HepG2 (cell line): ENCODE measurements at regions not wholly inside any gene's neighbourhood (a gene's known extent, or its start where the extent isn't known, plus 50 kb on each side); places are given as distances from the start of the nearest gene placed in this dataset.

Experiments
- ATAC-seq: fragments of 200-7000 bp; cut with Tn5 transposase; 3 replicates; pipeline ENCODE4 v1.9.1; 2020; ENCODE audit warnings: mild to moderate bottlenecking, moderate library complexity
- BruUV-seq: library from RNA; stranded (reverse); fragments of 400-500 nt; replicated peaks from 2 replicates; lab custom pipeline; 2021; lab: Mats Ljungman, UMichigan
- CTCF ChIA-PET: fragments of 300-600 bp; formaldehyde crosslinking; extraction: SDS; loops from one replicate; lab custom pipeline; 2021; ENCODE audit warnings: low total read pairs, inconsistent platforms, low intra/inter-chr PET ratio; lab: Yijun Ruan, JAX
- POLR2A ChIA-PET: fragments of 350-600 bp; sonication (Branson Sonifier 250); formaldehyde crosslinking; loops from one replicate; lab custom pipeline; 2020; ENCODE audit warnings: antibody characterized with exemption, inconsistent platforms; lab: Yijun Ruan, JAX
- DNase-seq: peaks from one replicate; pipeline ENCODE4 v3.0.0-alpha.2; 2015; ENCODE audit warnings: low spot score
- FAIRE-seq: peaks from 3 replicates; lab custom pipeline; 2011; peaks lifted over from hg19 to GRCh38; lab: Jason Lieb, UNC
- H2AFZ ChIP-seq: one replicate; pipeline ENCODE4 v1.6.1; 2011; ENCODE audit warnings: low read length, inconsistent platforms
- H3K27ac ChIP-seq: fragments of 300-600 bp; 3 replicates; pipeline ENCODE4 v1.8.0; 2011; ENCODE audit warnings: mixed run types, mild to moderate bottlenecking, mixed read lengths, low read length, inconsistent platforms; ENCODE audit not compliant: insufficient read depth; ENCODE audit errors: extremely low read length
- H3K27me3 ChIP-seq, 2 experiments: fragments of 200-600 bp in 1 of 2; 2 replicates in 1 of 2; 3 replicates in 1 of 2; pipeline versions ENCODE4 v1.6.0 to v1.8.0; 2011; ENCODE audit warnings: low read length in 2 of 2, mild to moderate bottlenecking in 2 of 2, moderate library complexity in 2 of 2, inconsistent platforms in 1 of 2; ENCODE audit not compliant: insufficient read depth in 2 of 2, control insufficient read depth in 1 of 2
- H3K36me3 ChIP-seq, 2 experiments: fragments of 200-600 bp in 1 of 2; replicated peaks in 1 of 2; 2 replicates in 1 of 2; 3 replicates in 1 of 2; pipeline versions ENCODE4 v1.5.1 to v1.8.0; 2011; ENCODE audit warnings: low read length in 2 of 2, inconsistent platforms in 1 of 2; ENCODE audit not compliant: insufficient read depth in 2 of 2, control insufficient read depth in 1 of 2
- H3K4me1 ChIP-seq: 2 replicates; pipeline ENCODE4 v1.5.1; 2012; ENCODE audit warnings: low read length, inconsistent platforms; ENCODE audit not compliant: insufficient read depth
- H3K4me2 ChIP-seq: 2 replicates; pipeline ENCODE4 v1.6.0; 2011; ENCODE audit warnings: low read depth, low read length, inconsistent platforms
- H3K4me3 ChIP-seq, 3 experiments: fragments of 200-600 bp in 1 of 3; sonication (generic), shearing (Covaris generic) in 1 of 3; replicated peaks in 1 of 3; 2 replicates each; pipeline ENCODE4 v1.5.1; 2011 to 2016; ENCODE audit warnings: low read length in 3 of 3, inconsistent platforms in 2 of 3, low read depth in 2 of 3, mild to moderate bottlenecking in 2 of 3, control low read depth in 1 of 3, mixed read lengths in 1 of 3; ENCODE audit not compliant: insufficient read depth in 1 of 3
- H3K79me2 ChIP-seq: one replicate; pipeline ENCODE4 v1.6.1; 2011; ENCODE audit warnings: low read length, inconsistent platforms; ENCODE audit not compliant: insufficient read depth
- H3K9ac ChIP-seq: 2 replicates; pipeline ENCODE4 v1.6.0; 2011; ENCODE audit warnings: mild to moderate bottlenecking, low read depth, low read length, inconsistent platforms; ENCODE audit not compliant: insufficient read depth
- H3K9me3 ChIP-seq: 2 replicates; pipeline ENCODE4 v1.5.1; 2012; ENCODE audit warnings: mild to moderate bottlenecking, low read length
- H4K20me1 ChIP-seq: 2 replicates; pipeline ENCODE4 v1.6.0; 2011; ENCODE audit warnings: inconsistent platforms, mild to moderate bottlenecking, low read length, moderate library complexity; ENCODE audit not compliant: insufficient read depth
- ARNTL ChIP-seq: sonication (generic); formaldehyde crosslinking; IDR thresholded peaks from 2 replicates; pipeline ENCODE4 v1.4.0; 2020; ENCODE audit warnings: mild to moderate bottlenecking, missing genetic modification reagents
- HNF4G ChIP-seq, 2 experiments: sonication (generic) in 1 of 2; formaldehyde crosslinking in 1 of 2; IDR thresholded peaks; 2 replicates each; pipeline versions ENCODE4 v1.4.0 to v1.6.1; 2011 to 2020; ENCODE audit warnings: borderline replicate concordance in 2 of 2, low read depth in 2 of 2, mild to moderate bottlenecking in 2 of 2, low read length in 1 of 2, missing genetic modification reagents in 1 of 2, moderate library complexity in 1 of 2
- HOXA3 ChIP-seq: sonication (generic); formaldehyde crosslinking; IDR thresholded peaks from 2 replicates; pipeline ENCODE4 v1.5.0; 2020; ENCODE audit warnings: missing genetic modification reagents
- KAT8 ChIP-seq: IDR thresholded peaks from 2 replicates; pipeline ENCODE4 v1.6.1; 2016; ENCODE audit warnings: missing genetic modification reagents, missing compliant biosample characterization
- PAXIP1 ChIP-seq: sonication (generic); formaldehyde crosslinking; conservative IDR thresholded peaks from 2 replicates; pipeline ENCODE4 v1.4.0; 2020; ENCODE audit warnings: mild to moderate bottlenecking, missing genetic modification reagents, moderate library complexity
- SP1 ChIP-seq, 2 experiments: fragments of 450-650 bp in 1 of 2; sonication (generic) in 1 of 2; formaldehyde crosslinking in 1 of 2; IDR thresholded peaks; 2 replicates each; pipeline versions ENCODE4 v1.4.0 to v1.6.1; 2016 to 2020; ENCODE audit warnings: missing genetic modification reagents in 1 of 2
- ZNF101 ChIP-seq: sonication (generic); formaldehyde crosslinking; IDR thresholded peaks from 2 replicates; pipeline ENCODE4 v1.4.0; 2020; ENCODE audit warnings: mild to moderate bottlenecking, low read depth, missing genetic modification reagents, borderline replicate concordance
- WGBS: methylation state at CpG from one replicate; pipeline ENCODE4 v1.1.6; 2017; ENCODE audit warnings: low lambda C conversion rate; 5-methylcytosine and 5-hydroxymethylcytosine counted together
- in situ Hi-C: cut with HindIII; loops from 2 replicates; pipeline ENCODE4 v1.10.0; 2017; ENCODE audit warnings: low pct_unique_long_range_greater_than_20kb; ENCODE audit not compliant: extremely low pct_ligation_motif_present
- intact Hi-C: fragments of 100-400 bp; cut with micrococcal nuclease; formaldehyde crosslinking; loops from one replicate; pipeline ENCODE4 v1.10.0; 2022; ENCODE audit not compliant: unreplicated experiment
- TF ChIP-seq, protein P1 (sequence below), 2 experiments: fragments of 450-650 bp in 1 of 2; sonication (generic) in 1 of 2; formaldehyde crosslinking in 1 of 2; IDR thresholded peaks; 2 replicates each; pipeline versions ENCODE4 v1.6.1 to v1.8.0; 2016 to 2022; ENCODE audit warnings: antibody characterized with exemption in 1 of 2, mild to moderate bottlenecking in 1 of 2, missing genetic modification reagents in 1 of 2

DNA sequence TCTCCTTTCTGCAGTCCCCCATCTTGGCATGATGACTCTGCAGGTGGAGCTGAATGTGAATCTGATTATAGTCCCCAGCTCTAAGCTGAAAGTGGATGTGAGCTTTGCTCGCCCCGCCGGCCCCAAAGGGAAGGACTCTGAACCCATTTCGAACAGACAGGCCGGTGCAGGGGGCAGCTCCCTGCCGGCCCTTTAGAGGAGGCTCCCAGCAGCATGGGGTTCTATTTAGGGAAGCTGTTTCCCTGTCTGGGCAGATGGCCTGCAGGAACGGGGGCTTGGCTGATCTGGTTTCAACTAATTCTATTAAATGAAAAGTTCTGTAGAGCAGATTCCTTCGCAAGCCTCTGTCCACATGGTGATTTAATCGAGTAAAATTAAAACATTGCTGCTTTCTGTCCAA is 104.8 kb upstream of the MSX1 start (continued):
- TF ChIP-seq ZNF101 (CRISPR knock-in tag), result no peak
- TF ChIP-seq HOXA3 (CRISPR knock-in tag), result peak; percentile 22; the same call in 1 of the 2 replicates
- TF ChIP-seq PAXIP1, result peak; percentile 67
- TF ChIP-seq SP1 (IDR thresholded peaks at IDR 0.05), result no peak
- no peak for TF ChIP-seq SP1 (CRISPR knock-in tag; IDR thresholded peaks at IDR 0.05)
- TF ChIP-seq HNF4G (IDR thresholded peaks at IDR 0.05; ENCODE audit: borderline replicate concordance, low read depth, low read length), result peak; percentile 72
- TF ChIP-seq HNF4G (CRISPR knock-in tag; IDR thresholded peaks at IDR 0.05; ENCODE audit: borderline replicate concordance, low read depth), result no peak
- TF ChIP-seq, all 625 proteins: peak for 11

DNA sequence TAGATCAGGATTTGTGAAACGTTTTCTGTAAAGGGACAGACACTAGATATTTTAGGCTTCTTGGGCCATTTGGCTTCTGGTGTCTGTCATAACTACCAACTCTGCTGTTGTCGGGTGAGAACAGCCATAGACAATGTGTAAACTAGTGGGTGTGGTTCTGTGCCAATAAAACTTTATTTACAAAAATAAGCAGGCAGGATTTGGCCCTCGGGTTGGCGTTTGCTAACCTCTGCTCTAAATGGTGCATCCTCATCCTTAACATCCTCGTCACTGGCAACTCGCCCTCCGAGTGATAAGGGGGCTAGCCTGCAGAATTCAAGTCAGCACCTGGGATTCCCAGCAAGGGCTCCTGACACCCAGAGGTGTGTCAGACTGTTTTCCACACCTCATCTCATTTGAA is 105.8 kb upstream of the MSX1 start:
- H2AFZ ChIP-seq, result no peak overlapping the region
- in situ Hi-C loops, result no loop called here
- ATAC-seq (no peak), DNase-seq (no peak), FAIRE-seq (no peak)
- TF ChIP-seq ARNTL (CRISPR knock-in tag) (no peak), KAT8 (CRISPR knock-in tag) (no peak)
- TF ChIP-seq, protein P1, sequence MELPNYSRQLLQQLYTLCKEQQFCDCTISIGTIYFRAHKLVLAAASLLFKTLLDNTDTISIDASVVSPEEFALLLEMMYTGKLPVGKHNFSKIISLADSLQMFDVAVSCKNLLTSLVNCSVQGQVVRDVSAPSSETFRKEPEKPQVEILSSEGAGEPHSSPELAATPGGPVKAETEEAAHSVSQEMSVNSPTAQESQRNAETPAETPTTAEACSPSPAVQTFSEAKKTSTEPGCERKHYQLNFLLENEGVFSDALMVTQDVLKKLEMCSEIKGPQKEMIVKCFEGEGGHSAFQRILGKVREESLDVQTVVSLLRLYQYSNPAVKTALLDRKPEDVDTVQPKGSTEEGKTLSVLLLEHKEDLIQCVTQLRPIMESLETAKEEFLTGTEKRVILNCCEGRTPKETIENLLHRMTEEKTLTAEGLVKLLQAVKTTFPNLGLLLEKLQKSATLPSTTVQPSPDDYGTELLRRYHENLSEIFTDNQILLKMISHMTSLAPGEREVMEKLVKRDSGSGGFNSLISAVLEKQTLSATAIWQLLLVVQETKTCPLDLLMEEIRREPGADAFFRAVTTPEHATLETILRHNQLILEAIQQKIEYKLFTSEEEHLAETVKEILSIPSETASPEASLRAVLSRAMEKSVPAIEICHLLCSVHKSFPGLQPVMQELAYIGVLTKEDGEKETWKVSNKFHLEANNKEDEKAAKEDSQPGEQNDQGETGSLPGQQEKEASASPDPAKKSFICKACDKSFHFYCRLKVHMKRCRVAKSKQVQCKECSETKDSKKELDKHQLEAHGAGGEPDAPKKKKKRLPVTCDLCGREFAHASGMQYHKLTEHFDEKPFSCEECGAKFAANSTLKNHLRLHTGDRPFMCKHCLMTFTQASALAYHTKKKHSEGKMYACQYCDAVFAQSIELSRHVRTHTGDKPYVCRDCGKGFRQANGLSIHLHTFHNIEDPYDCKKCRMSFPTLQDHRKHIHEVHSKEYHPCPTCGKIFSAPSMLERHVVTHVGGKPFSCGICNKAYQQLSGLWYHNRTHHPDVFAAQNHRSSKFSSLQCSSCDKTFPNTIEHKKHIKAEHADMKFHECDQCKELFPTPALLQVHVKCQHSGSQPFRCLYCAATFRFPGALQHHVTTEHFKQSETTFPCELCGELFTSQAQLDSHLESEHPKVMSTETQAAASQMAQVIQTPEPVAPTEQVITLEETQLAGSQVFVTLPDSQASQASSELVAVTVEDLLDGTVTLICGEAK (IDR thresholded peaks at IDR 0.05), result peak; percentile 48
- TF ChIP-seq, protein P1 (CRISPR knock-in tag; IDR thresholded peaks at IDR 0.05), result peak; percentile 98
- POLR2A ChIA-PET, result no interaction called here
- intact Hi-C loops, result no loop called here
- no peaks in the 10 kb centered on the region; a peak in 1 of 5 replicates for H3K27me3 ChIP-seq
- H3K79me2 ChIP-seq, result no peaks in the 10 kb centered on the region
- no peak overlapping the region for H3K9ac ChIP-seq
- 89% methylated on average over 7 of the region's 7 CpGs for WGBS
- H3K36me3 ChIP-seq, result no peaks in the 10 kb centered on the region
- H4K20me1 ChIP-seq, result no peaks in the 10 kb centered on the region
- H3K4me1 ChIP-seq, result peaks cover 36% of the 10 kb centered on the region
- H3K4me3 ChIP-seq, result no peak overlapping the region
- H3K9me3 ChIP-seq, result no peaks in the 10 kb centered on the region
- no TSS peak for BruUV-seq
- CTCF ChIA-PET, result no interaction called here
- H3K27ac ChIP-seq, result no peak overlapping the region
- no peak overlapping the region for H3K4me2 ChIP-seq
